Urothelium cell line (cell line): ENCODE measurements at regions not wholly inside any gene's neighbourhood (a gene's known extent, or its start where the extent isn't known, plus 50 kb on each side); places are given as distances from the start of the nearest gene placed in this dataset.
A peak's percentile ranks its signal among the peaks of the same experiment; 100 is the strongest.

Experiments used
- DNase-seq: peaks from one replicate; pipeline ENCODE4 v3.0.0; 2011; ENCODE audit warnings: low spot score, mixed read lengths
- FAIRE-seq: peaks from 2 replicates; lab custom pipeline; 2011; peaks lifted over from hg19 to GRCh38; lab: Jason Lieb, UNC

DNA sequence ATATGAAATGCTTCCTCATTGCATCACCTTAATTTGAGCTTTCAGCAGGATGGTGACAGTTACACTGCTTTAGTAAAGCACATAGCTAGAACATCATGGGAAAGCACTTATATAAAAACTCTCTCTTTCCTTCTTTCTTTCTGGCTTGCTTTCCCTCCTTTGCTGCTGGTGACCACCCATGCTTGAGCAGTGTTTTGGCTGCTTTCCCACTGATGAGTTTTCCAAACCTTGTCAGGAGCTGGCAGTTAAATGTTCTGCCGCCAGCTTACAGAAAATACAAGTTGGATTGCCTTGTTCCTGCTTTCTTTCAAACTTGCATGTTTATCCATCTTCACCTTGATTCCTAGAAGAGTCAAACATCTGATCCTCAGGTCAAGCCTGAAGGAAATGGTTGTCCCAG, 323.9 kb downstream of the FOXA2 start:
- no peak for FAIRE-seq

DNA sequence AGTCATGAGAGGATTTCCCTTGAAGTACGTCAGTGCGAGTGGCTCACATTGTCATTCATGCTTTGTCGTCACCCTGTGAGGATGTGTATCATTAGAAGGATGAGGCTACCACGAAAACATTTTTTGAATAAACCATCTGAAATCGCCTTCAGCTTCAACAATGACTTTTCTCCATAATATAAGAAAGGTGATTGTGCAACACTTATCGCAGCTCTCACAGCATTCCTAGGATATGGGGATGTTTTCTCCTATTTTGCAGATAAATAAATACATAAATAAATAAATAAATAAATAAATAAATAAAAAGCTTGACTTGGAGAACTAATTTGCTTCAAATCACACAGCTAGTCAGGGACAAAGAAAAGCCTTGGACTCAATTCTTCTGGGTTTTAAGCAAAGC, 326.5 kb downstream of the FOXA2 start:
- FAIRE-seq, result no peak
- DNase-seq, result no peak

More for the DNA sequence above, 323.9 kb downstream of the FOXA2 start:
- DNase-seq, result no peak

DNA sequence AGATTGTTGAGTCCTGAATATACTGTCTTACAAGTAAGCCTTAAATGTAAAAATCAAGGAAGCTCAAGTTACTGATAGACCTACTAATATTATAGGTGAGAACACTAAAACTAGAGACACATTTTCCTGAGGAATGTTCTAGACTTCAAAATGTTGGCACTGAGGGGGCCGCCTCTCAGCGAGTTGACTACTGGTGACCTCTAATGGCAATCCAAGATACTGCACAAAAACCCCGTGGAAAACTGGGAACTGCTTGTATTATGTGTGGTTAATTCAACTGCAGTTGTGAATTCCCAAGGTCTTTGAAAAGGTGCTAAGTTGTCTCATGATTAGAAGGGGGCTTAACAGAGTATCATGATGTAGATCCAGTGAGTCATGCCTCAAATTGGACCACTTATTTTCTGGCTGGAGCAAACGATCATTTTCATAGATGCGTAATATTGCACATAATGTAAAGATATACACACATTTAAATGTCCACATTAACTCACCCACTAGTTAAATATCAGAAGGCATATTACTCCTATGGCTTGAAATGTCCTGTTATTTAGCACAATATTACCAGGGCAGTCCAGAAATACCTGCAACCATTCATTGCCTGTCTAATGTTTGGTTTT, 336.2 kb downstream of the FOXA2 start:
- peak; percentile 35 for DNase-seq
- FAIRE-seq, result no peak

DNA sequence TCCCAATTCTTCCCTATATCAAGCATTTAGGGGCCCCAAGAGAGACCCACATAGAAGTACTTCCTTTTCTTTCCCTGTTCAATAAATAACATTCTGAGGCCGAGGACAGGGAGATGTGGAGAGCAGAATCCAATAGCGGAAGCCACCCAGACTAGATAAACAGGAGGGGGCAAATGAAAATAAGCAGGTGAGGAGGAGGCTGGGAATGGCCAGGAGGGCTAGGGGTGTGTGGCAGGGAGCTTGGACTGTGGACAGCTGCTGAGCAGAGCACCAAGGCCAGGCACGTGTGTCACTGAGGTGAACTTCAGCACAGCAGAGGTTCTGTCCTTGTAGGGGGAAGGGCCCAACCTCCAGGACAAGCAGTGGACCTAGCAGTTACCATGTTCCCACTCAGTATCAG, 339.2 kb downstream of the FOXA2 start:
- no peak for FAIRE-seq
- DNase-seq, result no peak

DNA sequence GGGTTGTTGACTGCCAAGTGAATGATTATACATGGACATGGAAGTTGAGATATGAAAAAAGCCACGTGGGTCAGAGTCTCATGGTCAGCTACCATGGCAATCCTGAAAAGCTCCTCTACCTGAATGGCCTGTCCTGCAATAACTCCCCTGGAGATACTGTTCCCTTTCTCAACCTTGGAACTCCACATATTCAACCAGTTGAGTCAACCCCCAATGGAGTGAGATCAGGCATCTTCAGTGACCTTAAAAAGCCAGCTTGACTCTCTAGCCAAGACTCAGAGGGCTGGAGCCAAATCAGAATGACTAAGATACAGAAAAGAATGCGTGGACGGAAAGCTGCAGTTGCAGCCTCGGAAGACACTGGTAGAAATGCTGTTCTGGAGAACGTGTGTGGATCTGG, 341.3 kb downstream of the FOXA2 start:
- FAIRE-seq, result no peak
- no peak for DNase-seq

DNA sequence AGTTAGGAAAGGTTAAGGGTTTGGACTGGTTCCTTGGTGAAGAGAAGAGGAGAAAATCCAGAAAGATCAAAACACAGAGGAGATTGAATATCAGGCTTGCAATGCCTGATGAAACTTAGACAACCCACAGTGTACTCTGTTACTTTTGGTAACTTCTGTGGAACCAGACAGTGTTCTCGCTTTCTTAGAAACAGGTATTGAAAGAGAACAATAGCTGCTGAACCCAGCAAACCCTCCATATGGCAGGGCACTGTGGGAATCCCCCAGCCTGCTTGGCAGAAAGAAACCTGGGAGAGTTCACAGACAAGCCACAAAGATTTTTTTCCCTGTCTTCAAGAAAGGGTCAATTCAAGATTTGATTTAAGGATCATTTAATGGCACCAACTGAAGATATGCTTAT, 342.8 kb downstream of the FOXA2 start:
- FAIRE-seq (no peak), DNase-seq (no peak)

DNA sequence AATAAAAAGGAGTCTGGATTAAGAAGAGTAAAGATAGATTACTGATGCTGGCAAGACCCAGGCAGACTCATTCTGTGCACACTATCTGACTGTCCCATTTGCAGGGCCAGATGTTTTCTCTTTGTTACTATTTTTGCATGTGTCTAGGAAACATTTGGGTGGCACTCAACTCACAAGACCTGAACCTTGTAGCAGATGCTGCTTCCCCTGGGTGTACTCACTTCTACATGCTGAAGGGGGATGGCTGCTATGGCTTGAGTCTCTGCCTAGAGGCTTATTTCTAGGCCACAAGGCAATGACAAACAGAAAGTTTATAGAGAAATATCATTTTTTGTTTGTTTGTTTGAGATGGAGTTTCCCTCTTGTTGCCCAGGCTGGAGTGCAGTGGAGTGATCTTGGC, 351.4 kb downstream of the FOXA2 start:
- no peak for DNase-seq
- no peak for FAIRE-seq

DNA sequence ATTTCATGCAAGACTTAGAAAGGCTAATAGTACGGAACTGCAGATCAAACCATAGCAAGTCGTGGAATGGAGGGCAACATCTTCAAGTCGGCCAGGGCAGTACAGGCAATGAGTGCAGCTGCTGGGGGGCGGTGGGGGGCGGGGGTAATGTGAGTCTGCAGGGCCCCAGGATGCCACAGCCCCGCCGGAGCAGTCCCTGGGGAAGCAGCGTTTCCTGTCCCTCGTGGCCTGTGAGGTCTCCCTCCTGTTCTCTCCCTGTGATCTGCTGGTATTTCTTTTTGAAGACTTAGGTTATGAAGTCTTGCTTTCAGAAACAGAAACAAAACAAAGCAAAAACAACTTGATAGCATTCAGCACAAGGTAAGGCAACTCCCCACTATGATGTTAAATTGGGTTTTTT, 351.9 kb downstream of the FOXA2 start:
- no peak for FAIRE-seq
- DNase-seq, result no peak

DNA sequence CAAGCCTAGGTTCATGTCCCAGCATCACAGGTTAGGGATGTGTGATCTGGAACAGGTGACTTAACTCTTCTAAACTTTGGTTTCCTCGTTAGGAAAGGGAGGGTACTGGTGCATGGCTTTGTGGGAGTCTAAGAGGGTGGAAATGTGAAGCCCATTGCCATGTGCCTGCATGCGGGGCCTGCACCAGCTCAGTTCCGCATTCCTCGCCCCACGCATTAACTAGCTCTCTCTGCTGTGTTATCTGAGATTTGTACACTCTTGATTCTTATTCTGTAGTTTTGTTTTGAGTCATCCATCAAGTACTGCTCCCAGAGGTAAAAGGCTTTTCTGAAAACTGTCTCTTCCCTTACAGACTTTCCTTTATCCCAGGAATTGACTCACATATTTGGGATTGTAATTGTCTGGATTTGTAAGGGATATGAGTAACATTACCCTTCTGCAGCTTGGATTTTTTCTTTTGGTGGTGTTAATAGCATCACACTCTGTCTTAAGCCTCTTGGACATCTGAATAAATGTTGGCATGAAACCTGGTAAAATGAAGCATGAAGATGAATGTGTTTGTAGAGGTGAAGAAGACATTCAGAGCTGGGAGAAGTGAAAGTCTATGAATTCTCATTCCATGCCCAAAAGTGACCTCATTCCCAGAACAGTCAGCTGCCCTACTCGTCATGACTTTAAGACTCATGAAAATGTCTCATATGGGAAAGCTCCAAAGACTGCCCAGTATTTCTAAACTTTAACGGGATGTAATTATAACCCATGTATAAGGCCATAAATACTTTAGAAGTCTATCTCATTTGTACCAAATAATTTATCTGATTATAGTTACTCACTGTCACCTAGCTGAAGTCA, 357.3 kb downstream of the FOXA2 start:
- DNase-seq (no peak), FAIRE-seq (no peak)

DNA sequence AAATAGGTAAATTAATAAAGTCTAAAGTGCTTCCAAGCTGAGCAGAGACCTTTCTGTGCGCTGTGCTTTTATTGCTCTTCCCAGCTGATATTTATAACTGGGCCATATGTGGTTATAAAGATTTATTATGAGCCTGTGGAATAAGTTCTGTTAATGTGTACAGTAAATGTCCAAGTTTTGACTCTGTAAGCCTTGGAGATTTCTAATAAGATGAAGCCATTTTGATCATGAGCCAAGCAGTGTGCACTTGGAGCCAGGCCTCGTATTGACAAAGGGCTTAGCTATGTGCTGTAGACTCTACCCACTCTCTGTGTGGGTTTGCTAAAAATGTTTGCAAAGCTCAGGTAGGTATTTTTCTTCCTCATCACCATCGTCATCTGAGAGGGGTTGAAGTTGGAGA, 361.1 kb downstream of the FOXA2 start:
- FAIRE-seq (no peak), DNase-seq (no peak)

DNA sequence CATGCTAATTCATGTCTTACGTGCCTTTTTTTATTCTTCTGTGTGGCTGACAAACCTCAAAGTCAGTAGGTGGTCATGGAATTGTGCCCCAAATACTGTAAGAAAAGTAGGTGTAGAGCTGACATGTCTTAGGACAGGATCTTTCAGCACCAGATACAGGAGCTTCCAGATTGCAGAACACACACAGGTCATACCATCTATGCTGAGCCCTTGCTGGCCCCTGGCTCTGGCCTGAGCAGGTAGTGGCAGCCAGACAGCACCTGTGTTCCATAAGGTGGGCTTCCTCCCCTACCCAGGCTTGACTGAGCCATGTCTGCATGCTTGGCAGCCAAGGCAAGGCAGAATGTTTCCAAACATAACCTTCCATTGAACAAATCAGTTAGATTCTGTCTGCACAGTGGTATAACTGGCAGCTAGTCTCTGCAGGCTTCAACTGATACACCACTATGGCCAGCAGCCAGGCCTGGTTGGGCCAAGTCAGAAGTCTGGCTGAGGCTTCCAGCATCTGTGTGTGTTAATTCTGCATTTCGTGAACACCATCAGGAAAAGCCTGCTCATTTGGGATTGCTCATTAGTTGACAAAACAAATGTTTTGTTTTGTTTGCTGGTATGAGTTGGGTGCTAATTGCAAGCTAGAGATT, 366.5 kb downstream of the FOXA2 start:
- no peak for FAIRE-seq
- DNase-seq, result no peak

DNA sequence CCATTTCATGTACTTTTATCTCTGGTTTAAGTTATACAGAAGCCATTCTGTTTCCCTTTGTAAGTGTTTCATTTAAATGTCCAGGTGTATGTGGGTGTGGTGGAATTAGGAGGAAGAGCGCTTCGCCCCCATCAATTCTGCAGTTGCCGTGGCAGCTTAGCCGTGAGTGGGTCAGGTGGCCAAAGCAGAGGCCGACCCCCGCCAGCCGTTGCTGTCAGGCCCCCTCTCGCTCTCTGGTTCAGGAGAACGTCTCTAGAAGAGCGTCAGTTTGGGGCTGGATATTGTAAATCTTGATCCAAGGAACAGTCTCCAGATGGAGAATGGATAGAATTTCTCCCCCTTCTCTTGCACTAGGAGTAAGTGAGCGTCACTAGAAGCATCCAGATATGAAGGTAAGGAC, 367.4 kb downstream of the FOXA2 start:
- no peak for FAIRE-seq
- DNase-seq, result no peak

DNA sequence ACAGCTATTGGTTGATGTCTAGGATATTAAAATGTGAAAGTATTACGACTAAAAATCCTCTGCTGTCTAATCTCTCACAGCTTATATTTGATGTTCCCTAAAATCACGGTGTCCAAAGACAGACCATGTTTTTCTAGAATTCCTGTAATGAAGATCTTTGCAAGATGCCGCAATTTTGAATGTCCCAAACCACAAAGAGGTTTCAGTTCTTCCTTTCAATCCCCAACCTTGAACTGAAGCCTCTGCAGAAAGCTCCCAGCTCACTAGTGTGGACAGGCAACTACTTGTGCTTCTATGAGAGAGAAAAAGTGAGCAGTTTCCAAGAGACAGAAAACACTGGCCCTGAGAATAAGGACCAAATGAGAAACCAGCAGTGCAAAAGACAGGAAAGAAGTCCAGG, 370.1 kb downstream of the FOXA2 start:
- FAIRE-seq (no peak), DNase-seq (no peak)

DNA sequence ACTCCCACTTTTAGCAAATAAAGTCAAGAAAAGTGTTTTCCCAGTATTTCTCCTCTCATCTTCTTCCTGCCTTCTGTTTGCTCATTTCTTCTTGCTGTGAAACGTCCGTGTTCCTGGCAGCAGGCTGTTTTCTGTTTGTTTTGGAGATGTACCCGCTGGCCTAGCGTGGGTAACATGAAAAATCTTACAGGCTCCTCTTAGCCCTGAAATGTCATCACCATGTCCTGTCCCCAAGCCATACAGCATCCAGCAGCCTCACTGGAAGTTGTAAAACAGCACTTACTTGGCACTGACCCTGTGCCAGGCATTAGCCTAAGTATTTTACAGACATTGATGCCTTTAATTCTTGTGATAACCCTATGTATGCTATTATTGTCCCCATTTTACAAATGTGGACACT, 371.1 kb downstream of the FOXA2 start:
- no peak for FAIRE-seq
- DNase-seq, result no peak

DNA sequence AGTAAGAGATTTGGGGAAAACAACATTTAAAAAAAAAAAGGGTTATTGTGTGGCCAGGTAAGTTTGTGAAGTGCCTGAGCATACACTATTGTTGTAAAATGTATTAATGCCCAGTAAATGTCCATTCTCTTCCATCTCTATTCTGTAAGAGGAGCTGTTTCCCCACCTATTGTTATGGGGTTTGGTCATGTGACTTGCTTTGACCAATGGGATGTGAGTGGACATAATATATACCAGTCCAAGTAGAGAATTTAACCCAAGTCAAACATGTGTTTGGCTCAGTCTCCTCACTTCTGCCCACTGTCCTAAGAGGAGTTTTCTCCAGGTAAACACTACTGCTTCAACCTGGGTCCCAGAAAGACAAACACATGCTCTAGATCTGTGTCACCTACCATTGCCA, 377.1 kb downstream of the FOXA2 start:
- DNase-seq (no peak), FAIRE-seq (no peak)

DNA sequence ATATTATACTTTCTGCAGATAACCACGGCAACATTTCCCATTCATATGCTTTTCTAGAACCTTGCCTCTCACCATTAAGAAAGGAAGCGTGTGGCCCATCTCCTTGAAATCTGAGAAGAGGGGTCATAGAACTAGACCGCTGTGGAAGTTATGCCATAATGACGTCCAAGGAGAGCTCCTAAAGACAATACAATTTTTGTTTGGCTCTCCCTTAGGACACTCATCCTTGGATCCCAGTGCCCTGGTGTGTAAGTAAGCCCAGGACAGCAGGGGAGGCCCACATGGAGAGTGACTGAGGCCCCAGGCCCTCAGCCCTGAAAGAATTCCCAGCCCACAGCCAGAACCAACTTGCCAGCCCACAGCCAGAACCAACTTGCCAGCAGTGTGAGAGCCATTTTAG, 379.6 kb downstream of the FOXA2 start:
- FAIRE-seq (no peak), DNase-seq (no peak)

DNA sequence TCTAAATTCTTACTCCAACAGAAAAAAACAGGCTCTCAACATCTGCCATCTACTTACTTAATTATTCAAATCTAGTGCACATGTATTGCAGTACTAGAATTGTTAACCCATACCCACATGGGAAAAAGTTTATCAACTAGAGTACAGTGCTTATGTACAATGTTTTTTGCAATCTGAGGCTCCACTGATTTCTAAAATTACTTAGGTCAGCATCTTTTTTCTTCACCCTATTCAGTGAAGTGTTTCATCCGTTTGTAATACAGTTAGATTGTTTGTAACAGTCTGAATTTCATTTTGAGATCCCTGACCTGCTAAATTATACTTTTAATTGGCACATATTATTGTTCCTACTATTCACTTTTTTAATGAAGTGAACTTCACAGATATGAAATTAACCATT, 402.2 kb downstream of the FOXA2 start:
- no peak for FAIRE-seq
- no peak for DNase-seq

DNA sequence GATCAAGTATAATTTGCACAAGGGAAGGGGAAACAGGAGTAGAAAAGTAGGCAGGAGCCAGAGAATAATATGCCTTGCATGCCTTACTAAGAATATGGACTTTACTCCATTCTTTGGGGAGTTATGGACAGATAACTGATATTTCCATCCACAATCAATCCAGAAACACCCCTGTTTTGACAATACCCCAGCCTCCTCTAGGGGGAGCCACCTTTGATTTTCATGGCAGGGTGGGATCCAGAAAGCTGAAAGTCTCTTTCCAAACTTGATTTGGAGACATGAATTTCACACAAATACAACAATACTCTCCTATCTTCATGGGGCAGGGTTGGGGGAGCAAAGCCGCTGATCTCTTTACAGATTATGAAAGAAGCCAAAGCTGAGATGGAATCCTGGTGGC, 404.1 kb downstream of the FOXA2 start:
- DNase-seq, result no peak

DNA sequence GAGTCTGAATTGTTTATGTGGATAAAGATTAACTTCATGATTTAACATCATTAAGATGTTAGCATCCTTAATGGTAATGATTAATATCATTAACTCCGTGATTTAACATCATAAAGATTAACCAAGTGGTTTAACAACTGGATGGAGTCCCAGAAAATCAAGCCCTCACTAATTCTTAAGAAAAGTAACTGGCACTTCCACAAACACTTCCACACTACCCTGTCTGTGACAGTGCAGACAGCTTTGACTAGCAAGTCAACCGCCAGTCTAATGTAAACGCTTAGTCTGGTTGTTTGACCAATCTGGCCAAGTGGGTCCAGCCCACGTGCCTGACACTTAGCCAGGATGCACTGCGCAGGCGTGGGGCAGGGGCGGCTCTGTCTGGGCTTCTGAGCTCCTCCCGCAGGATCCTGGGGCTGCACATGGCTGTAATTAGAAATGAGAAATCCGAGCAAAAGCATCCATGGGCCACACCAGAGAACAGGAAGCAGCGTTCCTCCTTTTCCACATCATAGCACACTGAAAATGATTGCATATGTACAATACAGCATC, 424.2 kb downstream of the FOXA2 start:
- DNase-seq, result no peak
- no peak for FAIRE-seq

More for the DNA sequence above, 404.1 kb downstream of the FOXA2 start:
- no peak for FAIRE-seq

DNA sequence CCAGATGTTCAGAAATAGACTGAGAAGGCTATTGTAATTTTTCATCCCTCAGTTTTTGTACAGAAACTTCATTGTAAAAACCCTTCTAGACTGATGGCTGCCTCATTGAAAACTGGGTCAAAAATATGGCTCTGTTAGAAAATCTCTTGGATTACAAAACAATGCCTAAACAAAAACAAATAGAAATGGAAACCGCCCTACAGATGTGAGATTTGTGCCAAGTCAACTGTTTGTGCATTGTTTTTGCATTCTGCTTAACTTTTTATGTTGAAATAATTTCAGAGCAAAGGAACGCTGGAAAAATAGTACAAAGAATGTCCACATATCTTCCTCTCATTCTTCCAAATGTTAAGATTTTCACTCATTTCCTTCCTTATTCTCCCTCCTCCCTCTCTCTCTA, 425.1 kb downstream of the FOXA2 start:
- no peak for FAIRE-seq

DNA sequence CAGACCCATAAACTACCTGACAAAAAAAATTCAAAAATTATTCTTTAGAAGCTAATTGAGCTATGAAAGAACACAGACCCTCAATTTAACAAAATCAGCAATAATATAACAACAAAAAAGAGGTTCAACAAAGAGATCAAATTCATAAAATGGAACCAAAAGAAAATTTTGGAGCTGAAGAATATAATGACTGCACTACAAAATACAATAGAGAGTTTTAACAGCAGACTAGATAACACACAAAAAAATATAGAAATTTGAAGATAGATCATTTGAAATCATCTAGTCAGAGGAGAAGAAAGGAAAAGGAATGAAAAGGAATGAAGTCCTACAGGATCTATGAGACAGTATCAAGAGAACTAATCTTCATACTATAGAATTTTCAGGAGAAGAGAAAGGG, 422.1 kb downstream of the PAX1 start:
- DNase-seq (no peak), FAIRE-seq (no peak)

More for the DNA sequence above, 425.1 kb downstream of the FOXA2 start:
- no peak for DNase-seq
